HEK293 (cell line): ENCODE measurements at regions not wholly inside any gene's neighbourhood (a gene's known extent, or its start where the extent isn't known, plus 50 kb on each side); places are given as distances from the start of the nearest gene placed in this dataset.

Experiments used
- CTCF ChIA-PET: fragments of 350-600 bp; formaldehyde crosslinking; extraction: SDS; loops from one replicate; lab custom pipeline; 2021; ENCODE audit warnings: antibody characterized with exemption; lab: Yijun Ruan, JAX
- POLR2A ChIA-PET: fragments of 300-600 bp; formaldehyde crosslinking; extraction: SDS; loops from one replicate; lab custom pipeline; 2020; ENCODE audit warnings: antibody characterized with exemption, inconsistent platforms; lab: Yijun Ruan, JAX
- H3K27ac ChIP-seq: fragments of 200-500 bp; sonication (Bioruptor generic); 2 replicates; pipeline ENCODE4 v1.5.1; 2014; ENCODE audit warnings: low read depth, low read length, control low read depth, inconsistent platforms; ENCODE audit errors: extremely low read depth
- H3K36me3 ChIP-seq, 2 experiments: fragments of 200-500 bp in 1 of 2; sonication (Bioruptor generic) in 1 of 2; 1 replicate in 1 of 2; 2 replicates in 1 of 2; pipeline ENCODE4 v1.5.1; 2014 to 2017; ENCODE audit warnings: inconsistent platforms in 2 of 2, low read length in 2 of 2; ENCODE audit not compliant: control insufficient read depth in 2 of 2, insufficient read depth in 1 of 2
- H3K4me1 ChIP-seq: fragments of 200-500 bp; sonication (Bioruptor generic); 2 replicates; pipeline ENCODE4 v1.5.1; 2014; ENCODE audit warnings: mild to moderate bottlenecking, low read length, inconsistent platforms; ENCODE audit not compliant: control insufficient read depth, insufficient read depth
- H3K4me3 ChIP-seq: 2 replicates; pipeline ENCODE4 v1.5.1; 2011; ENCODE audit warnings: low read depth, mild to moderate bottlenecking, control low read depth, low read length, moderate library complexity
- H3K9me3 ChIP-seq: fragments of 200-500 bp; sonication (Bioruptor generic); 2 replicates; pipeline ENCODE4 v1.5.1; 2014; ENCODE audit warnings: low read depth, low read length, inconsistent platforms; ENCODE audit not compliant: control insufficient read depth, insufficient read depth
- GLI2 ChIP-seq: fragments of 450-650 bp; formaldehyde crosslinking; IDR thresholded peaks from 2 replicates; pipeline ENCODE4; 2017; ENCODE audit warnings: missing biosample characterization, missing genetic modification characterization, low read depth, borderline replicate concordance
- KLF1 ChIP-seq: fragments of 450-650 bp; formaldehyde crosslinking; IDR thresholded peaks from 2 replicates; pipeline ENCODE4 v1.5.1; 2016; ENCODE audit warnings: missing biosample characterization, missing genetic modification characterization
- KLF7 ChIP-seq: fragments of 450-650 bp; formaldehyde crosslinking; IDR thresholded peaks from 2 replicates; pipeline ENCODE4 v1.5.1; 2016; ENCODE audit warnings: missing biosample characterization, missing genetic modification characterization, borderline replicate concordance
- MYNN ChIP-seq: fragments of 450-650 bp; formaldehyde crosslinking; IDR thresholded peaks from 2 replicates; pipeline ENCODE4 v1.5.1; 2016; ENCODE audit warnings: missing biosample characterization, missing genetic modification characterization, borderline replicate concordance
- OVOL3 ChIP-seq: fragments of 450-650 bp; formaldehyde crosslinking; IDR thresholded peaks from 2 replicates; pipeline ENCODE4 v1.5.1; 2016; ENCODE audit warnings: missing biosample characterization, missing genetic modification characterization
- SCRT2 ChIP-seq: fragments of 450-650 bp; formaldehyde crosslinking; IDR thresholded peaks from 2 replicates; pipeline ENCODE4 v1.5.1; 2016; ENCODE audit warnings: missing biosample characterization, missing genetic modification characterization
- ZFP37 ChIP-seq: fragments of 450-650 bp; formaldehyde crosslinking; IDR thresholded peaks from 2 replicates; pipeline ENCODE4 v1.5.1; 2016; ENCODE audit warnings: missing biosample characterization, missing genetic modification characterization
- ZNF10 ChIP-seq: fragments of 450-650 bp; formaldehyde crosslinking; IDR thresholded peaks from 2 replicates; pipeline ENCODE4 v1.5.1; 2017; ENCODE audit warnings: missing biosample characterization, missing genetic modification characterization
- ZNF112 ChIP-seq: fragments of 450-650 bp; formaldehyde crosslinking; IDR thresholded peaks from 2 replicates; pipeline ENCODE4 v1.5.0; 2017; ENCODE audit warnings: missing biosample characterization, missing genetic modification characterization
- ZNF114 ChIP-seq: fragments of 450-650 bp; formaldehyde crosslinking; IDR thresholded peaks from 2 replicates; pipeline ENCODE4 v1.5.0; 2017; ENCODE audit warnings: missing biosample characterization, missing genetic modification characterization
- ZNF16 ChIP-seq: fragments of 450-650 bp; formaldehyde crosslinking; IDR thresholded peaks from 2 replicates; pipeline ENCODE4 v1.5.1; 2016; ENCODE audit warnings: low read depth, missing biosample characterization, missing genetic modification characterization
- ZNF169 ChIP-seq: fragments of 450-650 bp; formaldehyde crosslinking; IDR thresholded peaks from 2 replicates; pipeline ENCODE4 v1.5.1; 2016; ENCODE audit warnings: missing biosample characterization, missing genetic modification characterization
- ZNF174 ChIP-seq: fragments of 450-650 bp; formaldehyde crosslinking; IDR thresholded peaks from 2 replicates; pipeline ENCODE4 v1.5.0; 2017; ENCODE audit warnings: missing biosample characterization, mild to moderate bottlenecking, missing genetic modification characterization
- ZNF239 ChIP-seq: fragments of 450-650 bp; formaldehyde crosslinking; IDR thresholded peaks from 2 replicates; pipeline ENCODE4 v1.5.1; 2016; ENCODE audit warnings: missing biosample characterization, missing genetic modification characterization
- ZNF350 ChIP-seq: fragments of 450-650 bp; formaldehyde crosslinking; IDR thresholded peaks from 2 replicates; pipeline ENCODE4 v1.5.0; 2017; ENCODE audit warnings: missing biosample characterization, mild to moderate bottlenecking, missing genetic modification characterization
- ZNF394 ChIP-seq: fragments of 450-650 bp; formaldehyde crosslinking; IDR thresholded peaks from 2 replicates; pipeline ENCODE4 v1.5.1; 2016; ENCODE audit warnings: missing biosample characterization, missing genetic modification characterization, mild to moderate bottlenecking, moderate library complexity, borderline replicate concordance
- ZNF404 ChIP-seq: fragments of 450-650 bp; formaldehyde crosslinking; IDR thresholded peaks from 2 replicates; pipeline ENCODE4 v1.5.1; 2017; ENCODE audit warnings: missing biosample characterization, missing genetic modification characterization
- ZNF423 ChIP-seq: fragments of 450-650 bp; formaldehyde crosslinking; IDR thresholded peaks from 2 replicates; pipeline ENCODE4 v1.5.1; 2016; ENCODE audit warnings: missing biosample characterization, missing genetic modification characterization
- ZNF501 ChIP-seq: fragments of 450-650 bp; formaldehyde crosslinking; IDR thresholded peaks from 2 replicates; pipeline ENCODE4 v1.5.1; 2016; ENCODE audit warnings: missing biosample characterization, missing genetic modification characterization
- ZNF548 ChIP-seq: fragments of 450-650 bp; formaldehyde crosslinking; IDR thresholded peaks from 2 replicates; pipeline ENCODE4 v1.5.1; 2016; ENCODE audit warnings: missing biosample characterization, missing genetic modification characterization
- ZNF555 ChIP-seq: fragments of 450-650 bp; formaldehyde crosslinking; conservative IDR thresholded peaks from 2 replicates; pipeline ENCODE4 v1.5.1; 2017; ENCODE audit warnings: missing biosample characterization, mild to moderate bottlenecking, missing genetic modification characterization, inconsistent platforms
- ZNF600 ChIP-seq: fragments of 450-650 bp; formaldehyde crosslinking; IDR thresholded peaks from 2 replicates; pipeline ENCODE4 v1.5.1; 2016; ENCODE audit warnings: missing biosample characterization, missing genetic modification characterization
- ZNF670 ChIP-seq: fragments of 450-650 bp; formaldehyde crosslinking; IDR thresholded peaks from 2 replicates; pipeline ENCODE4 v1.5.1; 2016; ENCODE audit warnings: missing biosample characterization, missing genetic modification characterization, low read depth
- ZNF837 ChIP-seq: fragments of 450-650 bp; formaldehyde crosslinking; IDR thresholded peaks from 2 replicates; pipeline ENCODE4 v1.5.1; 2016; ENCODE audit warnings: missing biosample characterization, missing genetic modification characterization
- TF ChIP-seq, protein P1 (sequence below): fragments of 450-650 bp; formaldehyde crosslinking; IDR thresholded peaks from 2 replicates; pipeline ENCODE4 v1.5.1; 2016; ENCODE audit warnings: missing biosample characterization, missing genetic modification characterization
- TF ChIP-seq, protein P2 (sequence below): fragments of 450-650 bp; formaldehyde crosslinking; IDR thresholded peaks from 2 replicates; pipeline ENCODE4 v1.5.1; 2016; ENCODE audit warnings: missing biosample characterization, missing genetic modification characterization
- TF ChIP-seq, protein P3 (sequence below): fragments of 450-650 bp; formaldehyde crosslinking; IDR thresholded peaks from 2 replicates; pipeline ENCODE4 v1.5.1; 2016; ENCODE audit warnings: missing biosample characterization, missing genetic modification characterization
- TF ChIP-seq, protein P4 (sequence below): fragments of 450-650 bp; formaldehyde crosslinking; conservative IDR thresholded peaks from 2 replicates; pipeline ENCODE4 v1.5.1; 2016; ENCODE audit warnings: low read depth, missing biosample characterization, missing genetic modification characterization

DNA sequence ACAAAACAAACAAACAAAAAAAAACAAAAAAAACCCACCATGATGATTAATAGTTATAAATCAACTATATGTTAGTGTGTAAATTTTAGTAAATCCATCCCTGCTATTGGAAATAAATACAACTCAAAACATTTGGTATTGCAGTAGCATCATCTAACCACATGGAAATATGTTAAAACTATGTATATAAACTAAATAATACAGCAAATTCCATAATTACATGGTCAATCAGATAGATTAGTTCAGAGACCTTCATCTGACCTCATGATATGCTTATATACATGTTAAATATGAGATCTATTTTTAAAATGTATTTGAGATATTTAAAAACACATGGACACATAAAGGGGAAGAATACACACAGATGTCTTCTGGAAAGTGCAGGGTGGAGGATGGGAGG is 384.2 kb downstream of the TMX3 start:
- no peaks in the 10 kb centered on the region for H3K9me3 ChIP-seq
- H3K36me3 ChIP-seq = no peaks in the 10 kb centered on the region
- no peaks in the 10 kb centered on the region for H3K4me1 ChIP-seq
- CTCF ChIA-PET = no interaction called here
- TF ChIP-seq ZNF350 (tag by site-specific recombination) (no peak), MYNN (no peak), ZNF555 (tag by site-specific recombination) (no peak), ZNF174 (tag by site-specific recombination) (no peak), ZNF114 (no peak), GLI2 (no peak), ZNF10 (no peak), ZNF670 (tag by site-specific recombination) (no peak), ZNF169 (tag by site-specific recombination) (no peak), ZNF837 (tag by site-specific recombination) (no peak), ZNF548 (no peak), OVOL3 (no peak), SCRT2 (tag by site-specific recombination) (no peak), ZNF404 (tag by site-specific recombination) (no peak), ZNF16 (no peak)
- TF ChIP-seq, protein P1, sequence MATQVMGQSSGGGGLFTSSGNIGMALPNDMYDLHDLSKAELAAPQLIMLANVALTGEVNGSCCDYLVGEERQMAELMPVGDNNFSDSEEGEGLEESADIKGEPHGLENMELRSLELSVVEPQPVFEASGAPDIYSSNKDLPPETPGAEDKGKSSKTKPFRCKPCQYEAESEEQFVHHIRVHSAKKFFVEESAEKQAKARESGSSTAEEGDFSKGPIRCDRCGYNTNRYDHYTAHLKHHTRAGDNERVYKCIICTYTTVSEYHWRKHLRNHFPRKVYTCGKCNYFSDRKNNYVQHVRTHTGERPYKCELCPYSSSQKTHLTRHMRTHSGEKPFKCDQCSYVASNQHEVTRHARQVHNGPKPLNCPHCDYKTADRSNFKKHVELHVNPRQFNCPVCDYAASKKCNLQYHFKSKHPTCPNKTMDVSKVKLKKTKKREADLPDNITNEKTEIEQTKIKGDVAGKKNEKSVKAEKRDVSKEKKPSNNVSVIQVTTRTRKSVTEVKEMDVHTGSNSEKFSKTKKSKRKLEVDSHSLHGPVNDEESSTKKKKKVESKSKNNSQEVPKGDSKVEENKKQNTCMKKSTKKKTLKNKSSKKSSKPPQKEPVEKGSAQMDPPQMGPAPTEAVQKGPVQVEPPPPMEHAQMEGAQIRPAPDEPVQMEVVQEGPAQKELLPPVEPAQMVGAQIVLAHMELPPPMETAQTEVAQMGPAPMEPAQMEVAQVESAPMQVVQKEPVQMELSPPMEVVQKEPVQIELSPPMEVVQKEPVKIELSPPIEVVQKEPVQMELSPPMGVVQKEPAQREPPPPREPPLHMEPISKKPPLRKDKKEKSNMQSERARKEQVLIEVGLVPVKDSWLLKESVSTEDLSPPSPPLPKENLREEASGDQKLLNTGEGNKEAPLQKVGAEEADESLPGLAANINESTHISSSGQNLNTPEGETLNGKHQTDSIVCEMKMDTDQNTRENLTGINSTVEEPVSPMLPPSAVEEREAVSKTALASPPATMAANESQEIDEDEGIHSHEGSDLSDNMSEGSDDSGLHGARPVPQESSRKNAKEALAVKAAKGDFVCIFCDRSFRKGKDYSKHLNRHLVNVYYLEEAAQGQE (tag by site-specific recombination) = no peak
- TF ChIP-seq, protein P2, sequence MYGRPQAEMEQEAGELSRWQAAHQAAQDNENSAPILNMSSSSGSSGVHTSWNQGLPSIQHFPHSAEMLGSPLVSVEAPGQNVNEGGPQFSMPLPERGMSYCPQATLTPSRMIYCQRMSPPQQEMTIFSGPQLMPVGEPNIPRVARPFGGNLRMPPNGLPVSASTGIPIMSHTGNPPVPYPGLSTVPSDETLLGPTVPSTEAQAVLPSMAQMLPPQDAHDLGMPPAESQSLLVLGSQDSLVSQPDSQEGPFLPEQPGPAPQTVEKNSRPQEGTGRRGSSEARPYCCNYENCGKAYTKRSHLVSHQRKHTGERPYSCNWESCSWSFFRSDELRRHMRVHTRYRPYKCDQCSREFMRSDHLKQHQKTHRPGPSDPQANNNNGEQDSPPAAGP (tag by site-specific recombination) = no peak
- TF ChIP-seq, protein P3, sequence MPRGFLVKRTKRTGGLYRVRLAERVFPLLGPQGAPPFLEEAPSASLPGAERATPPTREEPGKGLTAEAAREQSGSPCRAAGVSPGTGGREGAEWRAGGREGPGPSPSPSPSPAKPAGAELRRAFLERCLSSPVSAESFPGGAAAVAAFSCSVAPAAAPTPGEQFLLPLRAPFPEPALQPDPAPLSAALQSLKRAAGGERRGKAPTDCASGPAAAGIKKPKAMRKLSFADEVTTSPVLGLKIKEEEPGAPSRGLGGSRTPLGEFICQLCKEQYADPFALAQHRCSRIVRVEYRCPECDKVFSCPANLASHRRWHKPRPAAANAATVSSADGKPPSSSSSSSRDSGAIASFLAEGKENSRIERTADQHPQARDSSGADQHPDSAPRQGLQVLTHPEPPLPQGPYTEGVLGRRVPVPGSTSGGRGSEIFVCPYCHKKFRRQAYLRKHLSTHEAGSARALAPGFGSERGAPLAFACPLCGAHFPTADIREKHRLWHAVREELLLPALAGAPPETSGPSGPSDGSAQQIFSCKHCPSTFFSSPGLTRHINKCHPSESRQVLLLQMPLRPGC (tag by site-specific recombination) = no peak
- H3K27ac ChIP-seq = no peak overlapping the region
- H3K4me3 ChIP-seq = no peak overlapping the region
- POLR2A ChIA-PET = no interaction called here

DNA sequence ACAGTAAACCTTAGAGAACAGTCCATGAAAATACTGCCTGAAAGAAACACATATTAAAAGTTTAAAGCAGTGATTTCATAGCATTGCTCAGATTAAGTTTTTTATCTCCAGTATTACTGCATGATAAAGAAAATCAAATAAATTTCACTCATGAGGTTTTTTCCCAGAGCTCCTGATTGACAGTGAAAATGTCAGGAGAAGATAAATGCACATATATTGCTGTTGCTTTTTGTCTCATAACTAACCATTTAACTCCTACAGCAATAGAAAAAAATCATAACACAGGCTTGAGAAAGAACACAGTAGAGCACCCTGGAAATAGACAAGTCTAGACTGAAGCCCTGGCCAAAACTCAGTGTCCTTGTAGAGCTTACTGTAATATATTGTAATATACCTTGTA is 391.0 kb downstream of the TMX3 start:
- H3K4me3 ChIP-seq = no peak overlapping the region
- ChIA-PET POLR2A (no interaction called here), CTCF (interaction anchor here (0.7 kb wide), 1 partner anchor 227 kb away, joined by 3 read pairs; no protein-coding TSS in a partner anchor)
- H3K4me1 ChIP-seq = no peaks in the 10 kb centered on the region
- no peaks in the 10 kb centered on the region for H3K36me3 ChIP-seq
- H3K9me3 ChIP-seq = no peaks in the 10 kb centered on the region
- no peak overlapping the region for H3K27ac ChIP-seq
- TF ChIP-seq ZNF600 (tag by site-specific recombination) (no peak), ZNF501 (tag by site-specific recombination) (no peak), ZNF239 (tag by site-specific recombination) (no peak), ZNF555 (tag by site-specific recombination) (no peak), ZNF423 (no peak), ZNF394 (tag by site-specific recombination) (no peak), ZFP37 (no peak), KLF1 (no peak), ZNF112 (tag by site-specific recombination) (no peak), KLF7 (tag by site-specific recombination) (no peak)
- TF ChIP-seq, protein P4, sequence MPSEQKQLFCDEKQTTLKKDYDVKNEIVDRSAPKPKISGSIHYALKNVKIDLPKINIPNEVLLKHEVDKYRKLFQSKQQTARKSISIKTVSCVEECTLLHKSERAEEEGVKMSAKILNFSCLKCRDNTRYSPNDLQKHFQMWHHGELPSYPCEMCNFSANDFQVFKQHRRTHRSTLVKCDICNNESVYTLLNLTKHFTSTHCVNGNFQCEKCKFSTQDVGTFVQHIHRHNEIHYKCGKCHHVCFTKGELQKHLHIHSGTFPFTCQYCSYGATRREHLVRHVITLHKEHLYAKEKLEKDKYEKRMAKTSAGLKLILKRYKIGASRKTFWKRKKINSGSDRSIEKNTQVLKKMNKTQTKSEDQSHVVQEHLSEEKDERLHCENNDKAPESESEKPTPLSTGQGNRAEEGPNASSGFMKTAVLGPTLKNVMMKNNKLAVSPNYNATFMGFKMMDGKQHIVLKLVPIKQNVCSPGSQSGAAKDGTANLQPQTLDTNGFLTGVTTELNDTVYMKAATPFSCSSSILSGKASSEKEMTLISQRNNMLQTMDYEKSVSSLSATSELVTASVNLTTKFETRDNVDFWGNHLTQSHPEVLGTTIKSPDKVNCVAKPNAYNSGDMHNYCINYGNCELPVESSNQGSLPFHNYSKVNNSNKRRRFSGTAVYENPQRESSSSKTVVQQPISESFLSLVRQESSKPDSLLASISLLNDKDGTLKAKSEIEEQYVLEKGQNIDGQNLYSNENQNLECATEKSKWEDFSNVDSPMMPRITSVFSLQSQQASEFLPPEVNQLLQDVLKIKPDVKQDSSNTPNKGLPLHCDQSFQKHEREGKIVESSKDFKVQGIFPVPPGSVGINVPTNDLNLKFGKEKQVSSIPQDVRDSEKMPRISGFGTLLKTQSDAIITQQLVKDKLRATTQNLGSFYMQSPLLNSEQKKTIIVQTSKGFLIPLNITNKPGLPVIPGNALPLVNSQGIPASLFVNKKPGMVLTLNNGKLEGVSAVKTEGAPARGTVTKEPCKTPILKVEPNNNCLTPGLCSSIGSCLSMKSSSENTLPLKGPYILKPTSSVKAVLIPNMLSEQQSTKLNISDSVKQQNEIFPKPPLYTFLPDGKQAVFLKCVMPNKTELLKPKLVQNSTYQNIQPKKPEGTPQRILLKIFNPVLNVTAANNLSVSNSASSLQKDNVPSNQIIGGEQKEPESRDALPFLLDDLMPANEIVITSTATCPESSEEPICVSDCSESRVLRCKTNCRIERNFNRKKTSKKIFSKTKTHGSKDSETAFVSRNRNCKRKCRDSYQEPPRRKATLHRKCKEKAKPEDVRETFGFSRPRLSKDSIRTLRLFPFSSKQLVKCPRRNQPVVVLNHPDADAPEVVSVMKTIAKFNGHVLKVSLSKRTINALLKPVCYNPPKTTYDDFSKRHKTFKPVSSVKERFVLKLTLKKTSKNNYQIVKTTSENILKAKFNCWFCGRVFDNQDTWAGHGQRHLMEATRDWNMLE (tag by site-specific recombination) = no peak
